Type B pancreatic cell (in vitro differentiated cells): ENCODE measurements at regions not wholly inside any gene's neighbourhood (a gene's known extent, or its start where the extent isn't known, plus 50 kb on each side); places are given as distances from the start of the nearest gene placed in this dataset.

Source experiments
- DNase-seq: peaks from one replicate; pipeline ENCODE4 v3.0.0; 2021; ENCODE audit warnings: mixed read lengths; ENCODE audit not compliant: unreplicated experiment; ENCODE audit errors: extremely low spot score
- H3K27ac Mint-ChIP-seq: 2 replicates; pipeline ENCODE4 v1.8.0; 2021; ENCODE audit warnings: mild to moderate bottlenecking, mixed read lengths
- H3K27me3 Mint-ChIP-seq: 2 replicates; pipeline ENCODE4 v1.8.0; 2021; ENCODE audit warnings: mixed read lengths
- H3K36me3 Mint-ChIP-seq: 2 replicates; pipeline ENCODE4 v1.8.0; 2021; ENCODE audit warnings: mixed read lengths
- H3K4me1 Mint-ChIP-seq: one replicate; pipeline ENCODE4 v1.8.0; 2021; ENCODE audit warnings: mixed read lengths; ENCODE audit not compliant: unreplicated experiment
- H3K4me3 Mint-ChIP-seq: 2 replicates; pipeline ENCODE4 v1.8.0; 2021; ENCODE audit warnings: mild to moderate bottlenecking, mixed read lengths
- H3K9me3 Mint-ChIP-seq: 2 replicates; pipeline ENCODE4 v1.8.0; 2021; ENCODE audit warnings: mixed read lengths
- TF ChIP-seq, protein P1 (sequence below): fragments of 200-600 bp; sonication (generic); conservative IDR thresholded peaks from 2 replicates; pipeline ENCODE4 v1.5.0; 2021; ENCODE audit warnings: antibody characterized with exemption, mild to moderate bottlenecking

DNA sequence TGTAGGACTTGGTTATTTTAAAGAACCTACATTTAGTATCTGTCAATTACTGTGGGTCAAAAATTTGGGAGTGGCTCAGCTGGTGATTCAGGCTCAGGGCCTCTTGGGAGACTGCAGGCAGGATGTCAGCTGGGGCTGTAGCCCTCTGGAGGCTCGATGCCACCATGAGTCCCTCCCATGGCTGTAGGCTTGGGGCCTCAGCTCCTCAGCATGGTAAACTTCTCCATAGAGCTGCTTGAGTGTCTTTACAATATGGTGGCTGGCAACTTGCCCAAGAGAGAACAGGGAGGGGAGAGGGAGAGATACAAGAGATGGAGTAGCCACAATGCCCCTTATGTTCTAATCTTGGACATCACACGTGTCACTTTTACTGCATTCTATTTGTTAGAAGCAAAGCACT is 470.4 kb downstream of the CDH26 start:
- DNase-seq = no peak
- Mint-ChIP-seq H3K4me3 (no peak overlapping the region), H3K4me1 (no peaks in the 10 kb centered on the region), H3K27ac (no peak overlapping the region), H3K36me3 (no peaks in the 10 kb centered on the region), H3K27me3 (peaks cover 28% of the 10 kb centered on the region), H3K9me3 (no peaks in the 10 kb centered on the region)
- TF ChIP-seq, protein P1, sequence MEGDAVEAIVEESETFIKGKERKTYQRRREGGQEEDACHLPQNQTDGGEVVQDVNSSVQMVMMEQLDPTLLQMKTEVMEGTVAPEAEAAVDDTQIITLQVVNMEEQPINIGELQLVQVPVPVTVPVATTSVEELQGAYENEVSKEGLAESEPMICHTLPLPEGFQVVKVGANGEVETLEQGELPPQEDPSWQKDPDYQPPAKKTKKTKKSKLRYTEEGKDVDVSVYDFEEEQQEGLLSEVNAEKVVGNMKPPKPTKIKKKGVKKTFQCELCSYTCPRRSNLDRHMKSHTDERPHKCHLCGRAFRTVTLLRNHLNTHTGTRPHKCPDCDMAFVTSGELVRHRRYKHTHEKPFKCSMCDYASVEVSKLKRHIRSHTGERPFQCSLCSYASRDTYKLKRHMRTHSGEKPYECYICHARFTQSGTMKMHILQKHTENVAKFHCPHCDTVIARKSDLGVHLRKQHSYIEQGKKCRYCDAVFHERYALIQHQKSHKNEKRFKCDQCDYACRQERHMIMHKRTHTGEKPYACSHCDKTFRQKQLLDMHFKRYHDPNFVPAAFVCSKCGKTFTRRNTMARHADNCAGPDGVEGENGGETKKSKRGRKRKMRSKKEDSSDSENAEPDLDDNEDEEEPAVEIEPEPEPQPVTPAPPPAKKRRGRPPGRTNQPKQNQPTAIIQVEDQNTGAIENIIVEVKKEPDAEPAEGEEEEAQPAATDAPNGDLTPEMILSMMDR = no peak

DNA sequence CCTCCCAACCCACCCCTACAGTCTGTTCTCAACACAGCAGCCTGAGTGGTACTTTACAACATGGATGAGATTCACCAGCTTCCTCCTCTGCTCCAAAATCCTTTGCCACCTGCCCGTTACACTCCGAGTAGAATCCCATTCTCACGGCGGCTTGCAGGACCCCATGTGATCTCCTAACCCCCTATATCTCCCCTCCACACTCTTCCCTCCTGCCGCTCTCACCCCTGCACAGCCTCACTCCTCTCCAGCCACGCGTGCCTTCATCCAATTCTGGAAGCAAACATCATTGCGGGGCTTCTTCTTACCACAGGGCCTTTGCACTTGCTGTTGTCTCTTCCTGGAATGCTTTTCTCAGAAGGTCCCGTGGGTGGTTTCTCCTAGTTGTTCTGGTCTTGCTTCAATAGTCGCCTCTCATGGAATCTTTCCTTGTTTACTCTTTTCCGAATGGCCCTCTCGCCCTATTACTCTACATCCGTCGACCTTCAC is 472.3 kb downstream of the CDH26 start:
- TF ChIP-seq, protein P1 = no peak
- no peak overlapping the region for H3K27ac Mint-ChIP-seq
- no peaks in the 10 kb centered on the region for H3K4me1 Mint-ChIP-seq
- H3K36me3 Mint-ChIP-seq = no peaks in the 10 kb centered on the region
- no peak overlapping the region for H3K4me3 Mint-ChIP-seq
- no peak for DNase-seq
- H3K9me3 Mint-ChIP-seq = no peaks in the 10 kb centered on the region
- H3K27me3 Mint-ChIP-seq = peaks cover 30% of the 10 kb centered on the region

DNA sequence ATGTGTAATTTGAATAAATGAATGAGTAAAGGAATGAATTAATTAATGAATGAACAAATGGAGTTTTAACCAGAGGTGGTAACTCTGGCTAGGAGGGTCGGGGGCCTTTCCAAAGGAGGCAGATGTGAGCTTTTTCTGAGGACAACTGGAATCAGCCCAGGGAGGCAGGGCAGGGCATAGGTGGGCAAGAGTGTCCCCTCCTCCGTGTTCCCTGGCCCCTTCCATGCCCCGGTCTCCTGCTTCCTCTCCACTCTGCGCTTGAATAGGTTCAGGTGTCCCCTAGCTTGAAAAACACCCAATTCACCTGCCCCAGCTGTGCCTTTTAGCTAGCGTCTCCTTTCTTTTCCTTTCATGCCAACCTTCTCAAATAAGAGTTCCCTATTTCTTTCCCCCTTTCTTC is 473.1 kb downstream of the CDH26 start:
- TF ChIP-seq, protein P1 = no peak
- no peaks in the 10 kb centered on the region for H3K9me3 Mint-ChIP-seq
- H3K4me3 Mint-ChIP-seq = no peak overlapping the region
- peaks cover 25% of the 10 kb centered on the region for H3K27me3 Mint-ChIP-seq
- DNase-seq = no peak
- H3K36me3 Mint-ChIP-seq = no peaks in the 10 kb centered on the region
- H3K27ac Mint-ChIP-seq = no peak overlapping the region
- H3K4me1 Mint-ChIP-seq = no peaks in the 10 kb centered on the region

DNA sequence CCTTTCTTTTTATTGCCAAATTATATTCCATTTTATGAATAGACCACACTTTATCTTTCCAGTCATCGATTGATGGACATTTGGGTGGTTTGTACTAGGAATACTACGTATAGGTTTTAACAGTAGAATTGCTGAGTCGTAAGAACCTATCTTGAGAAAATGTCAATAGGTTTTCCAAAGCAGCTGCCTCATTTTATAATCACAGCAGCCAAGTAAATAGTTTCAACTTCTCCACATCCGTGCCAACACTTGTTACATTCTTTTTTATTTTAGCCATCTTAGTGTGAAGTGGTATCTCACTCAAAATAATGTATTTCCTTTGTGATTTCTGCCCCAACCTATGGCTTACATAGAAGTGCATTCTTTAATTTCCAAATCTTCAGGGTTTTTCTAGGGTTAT is 479.2 kb downstream of the CDH26 start:
- Mint-ChIP-seq H3K27me3 (peaks cover 9% of the 10 kb centered on the region), H3K9me3 (no peaks in the 10 kb centered on the region), H3K4me1 (no peaks in the 10 kb centered on the region), H3K4me3 (no peak overlapping the region), H3K36me3 (no peaks in the 10 kb centered on the region), H3K27ac (no peak overlapping the region)
- no peak for DNase-seq
- TF ChIP-seq, protein P1 = no peak

DNA sequence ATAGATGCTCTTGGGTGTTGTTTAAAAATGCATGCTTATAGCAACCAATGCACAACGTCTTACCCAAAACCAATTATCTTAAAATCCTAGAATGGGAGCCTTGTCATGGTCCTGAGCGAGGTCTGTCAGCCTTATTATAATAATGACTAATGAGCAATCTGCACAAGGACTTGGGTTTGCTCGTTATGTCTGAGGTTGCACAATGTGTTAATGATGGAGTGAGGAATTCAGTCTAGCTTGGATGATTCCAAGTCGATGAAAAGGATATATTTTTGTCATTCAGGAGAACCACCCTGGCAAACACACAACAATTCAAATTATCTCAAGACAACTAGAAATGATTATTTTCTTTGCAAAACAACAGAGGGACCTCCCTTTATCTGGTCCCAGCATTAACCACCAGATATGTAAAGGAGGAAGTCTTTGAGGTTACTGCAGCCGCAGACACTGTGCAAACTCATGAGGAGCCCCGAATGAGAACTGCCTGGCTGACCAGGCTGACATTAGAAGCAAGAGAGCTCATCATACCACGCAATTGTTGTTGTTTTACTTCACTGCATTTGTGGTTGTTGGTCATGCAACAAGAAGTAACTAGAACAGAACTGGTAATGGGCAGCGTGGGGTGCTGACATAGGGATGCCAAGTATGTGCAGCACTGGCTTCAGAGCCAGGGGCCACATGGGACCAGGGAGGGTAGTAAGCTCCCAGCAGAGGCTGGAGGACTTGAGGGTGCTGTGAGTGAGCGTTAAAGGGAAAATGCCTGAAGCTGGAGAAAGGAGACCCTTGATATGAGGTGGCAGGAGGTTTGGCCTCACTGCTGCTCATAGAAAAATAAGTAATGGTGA is 488.3 kb downstream of the CDH26 start:
- no peak for DNase-seq
- no peaks in the 10 kb centered on the region for H3K9me3 Mint-ChIP-seq
- no peak overlapping the region for H3K27ac Mint-ChIP-seq
- no peaks in the 10 kb centered on the region for H3K4me1 Mint-ChIP-seq
- TF ChIP-seq, protein P1 = no peak
- no peak overlapping the region for H3K4me3 Mint-ChIP-seq
- H3K27me3 Mint-ChIP-seq = peaks cover 9% of the 10 kb centered on the region
- H3K36me3 Mint-ChIP-seq = no peaks in the 10 kb centered on the region
